WTC11 (cell line): ENCODE measurements at regions not wholly inside any gene's neighbourhood (a gene's known extent, or its start where the extent isn't known, plus 50 kb on each side); places are given as distances from the start of the nearest gene placed in this dataset.

ENCODE experiments used
- ATAC-seq: fragments of 200-7000 bp; cut with Tn5 transposase; 2 replicates; pipeline ENCODE4 v1.10.0; 2021; ENCODE audit warnings: mild to moderate bottlenecking, moderate library complexity
- CTCF ChIA-PET: fragments of 300-600 bp; sonication (Branson Sonifier 250); formaldehyde crosslinking; loops from one replicate; lab custom pipeline; 2021; ENCODE audit warnings: antibody characterized with exemption; lab: Charles Lee
- POLR2A ChIA-PET: fragments of 350-600 bp; sonication (Branson Sonifier 250); formaldehyde crosslinking; loops from one replicate; lab custom pipeline; 2021; ENCODE audit warnings: antibody characterized with exemption; lab: Charles Lee
- DNase-seq: peaks from one replicate; pipeline ENCODE4 v3.0.0; 2021; ENCODE audit warnings: low spot score
- H3K27ac Mint-ChIP-seq: 2 replicates; pipeline ENCODE4 v1.8.0; 2021; ENCODE audit warnings: mixed read lengths
- H3K27me3 Mint-ChIP-seq: 2 replicates; pipeline ENCODE4 v1.8.0; 2021; ENCODE audit warnings: low read depth, mild to moderate bottlenecking, moderate library complexity, mixed read lengths
- H3K36me3 Mint-ChIP-seq: 2 replicates; pipeline ENCODE4 v1.8.0; 2021; ENCODE audit warnings: mixed read lengths
- H3K4me1 Mint-ChIP-seq: 2 replicates; pipeline ENCODE4 v1.8.0; 2022; ENCODE audit warnings: mixed read lengths
- H3K4me3 Mint-ChIP-seq: 2 replicates; pipeline ENCODE4 v1.8.0; 2021; ENCODE audit warnings: mild to moderate bottlenecking, moderate library complexity, mixed read lengths
- H3K9me3 Mint-ChIP-seq: 2 replicates; pipeline ENCODE4 v1.8.0; 2021; ENCODE audit warnings: mixed read lengths
- E2F4 ChIP-seq: sonication (generic); formaldehyde crosslinking; IDR thresholded peaks from 2 replicates; pipeline ENCODE4 v1.8.1; 2022; ENCODE audit warnings: low read depth, mild to moderate bottlenecking, moderate library complexity, missing genetic modification reagents, borderline replicate concordance
- E2F5 ChIP-seq: sonication (generic); formaldehyde crosslinking; IDR thresholded peaks from 2 replicates; pipeline ENCODE4 v1.8.1; 2022; ENCODE audit warnings: mild to moderate bottlenecking, moderate library complexity, missing genetic modification reagents
- FOXJ3 ChIP-seq: sonication (generic); formaldehyde crosslinking; IDR thresholded peaks from 2 replicates; pipeline ENCODE4 v1.9.0; 2021; ENCODE audit warnings: missing genetic modification reagents, mild to moderate bottlenecking, borderline replicate concordance
- FOXP1 ChIP-seq: sonication (generic); formaldehyde crosslinking; IDR thresholded peaks from 2 replicates; pipeline ENCODE4 v1.8.0; 2022; ENCODE audit warnings: missing genetic modification reagents, mild to moderate bottlenecking, moderate library complexity, borderline replicate concordance
- FOXP4 ChIP-seq: sonication (generic); formaldehyde crosslinking; IDR thresholded peaks from 2 replicates; pipeline ENCODE4 v1.8.0; 2022; ENCODE audit warnings: mild to moderate bottlenecking, missing genetic modification reagents
- IRF1 ChIP-seq: sonication (generic); formaldehyde crosslinking; IDR thresholded peaks from 2 replicates; pipeline ENCODE4 v1.8.0; 2023; ENCODE audit warnings: missing genetic modification reagents
- MLX ChIP-seq: sonication (generic); formaldehyde crosslinking; IDR thresholded peaks from 2 replicates; pipeline ENCODE4 v1.8.1; 2023; ENCODE audit warnings: mild to moderate bottlenecking, missing genetic modification reagents, moderate library complexity
- MYBL2 ChIP-seq: sonication (generic); formaldehyde crosslinking; IDR thresholded peaks from 2 replicates; pipeline ENCODE4 v1.8.1; 2023; ENCODE audit warnings: mild to moderate bottlenecking, moderate library complexity, missing genetic modification reagents
- NFYB ChIP-seq: sonication (generic); formaldehyde crosslinking; conservative IDR thresholded peaks from 2 replicates; pipeline ENCODE4 v1.8.0; 2022; ENCODE audit warnings: low read depth, missing genetic modification reagents
- NR3C1 ChIP-seq: sonication (generic); formaldehyde crosslinking; conservative IDR thresholded peaks from 2 replicates; pipeline ENCODE4 v1.8.1; 2023; ENCODE audit warnings: low read depth, mild to moderate bottlenecking, missing genetic modification reagents
- PRDM15 ChIP-seq: sonication (generic); formaldehyde crosslinking; IDR thresholded peaks from 2 replicates; pipeline ENCODE4 v1.8.0; 2022; ENCODE audit warnings: missing genetic modification reagents
- PREB ChIP-seq: sonication (generic); formaldehyde crosslinking; IDR thresholded peaks from 2 replicates; pipeline ENCODE4 v1.8.1; 2022; ENCODE audit warnings: mild to moderate bottlenecking, missing genetic modification reagents, moderate library complexity, borderline replicate concordance
- PRRX2 ChIP-seq: fragments of 250-450 bp; sonication (Bioruptor Pico); IDR thresholded peaks from 2 replicates; pipeline ENCODE4 v1.8.0; 2021; ENCODE audit warnings: mild to moderate bottlenecking
- SP1 ChIP-seq: sonication (generic); formaldehyde crosslinking; conservative IDR thresholded peaks from 2 replicates; pipeline ENCODE4 v1.8.1; 2022; ENCODE audit warnings: missing genetic modification reagents
- STAT6 ChIP-seq: sonication (generic); formaldehyde crosslinking; conservative IDR thresholded peaks from 2 replicates; pipeline ENCODE4 v1.8.1; 2023; ENCODE audit warnings: mild to moderate bottlenecking, low read depth, missing genetic modification reagents, moderate library complexity
- ZNF281 ChIP-seq: sonication (generic); formaldehyde crosslinking; IDR thresholded peaks from 2 replicates; pipeline ENCODE4 v1.8.0; 2023; ENCODE audit warnings: mild to moderate bottlenecking, missing genetic modification reagents
- ZNF416 ChIP-seq: fragments of 250-450 bp; sonication (Bioruptor Pico); IDR thresholded peaks from 2 replicates; pipeline ENCODE4 v1.9.0; 2021; ENCODE audit warnings: mild to moderate bottlenecking, inconsistent platforms

- TF ChIP-seq ZNF281 (CRISPR knock-in tag): no peak
- no peak for TF ChIP-seq PRRX2 (CRISPR knock-in tag)
- TF ChIP-seq MLX (CRISPR knock-in tag): no peak
- TF ChIP-seq E2F5 (CRISPR knock-in tag): no peak
- TF ChIP-seq NFYB (CRISPR knock-in tag): no peak
- no peak for TF ChIP-seq E2F4 (CRISPR knock-in tag)
- TF ChIP-seq ZNF416: no peak
- TF ChIP-seq FOXJ3: no peak
These were observed 311.4 kb downstream of the TFAP2C start (continued) for GRCh38 chr20:56940466-56940865.

GRCh38 chr20:56941101-56941686, 312.1 kb downstream of the TFAP2C start:
- no peak overlapping the region for H3K27ac Mint-ChIP-seq
- H3K9me3 Mint-ChIP-seq: no peaks in the 10 kb centered on the region
- H3K36me3 Mint-ChIP-seq: no peaks in the 10 kb centered on the region
- ChIA-PET POLR2A (no interaction called here), CTCF (interaction anchor here (1.0 to 1.4 kb wide), 2 partner anchors 97 to 98 kb away, joined by 3 read pairs; no protein-coding TSS in a partner anchor)
- H3K4me3 Mint-ChIP-seq: no peak overlapping the region
- DNase-seq: no peak
- no peaks in the 10 kb centered on the region for H3K27me3 Mint-ChIP-seq
- no peaks in the 10 kb centered on the region for H3K4me1 Mint-ChIP-seq
- no peak for TF ChIP-seq PRDM15
- TF ChIP-seq PREB: no peak
- no peak for TF ChIP-seq SP1 (CRISPR knock-in tag)
- no peak for TF ChIP-seq FOXP1 (CRISPR knock-in tag)
- TF ChIP-seq MYBL2: no peak
- TF ChIP-seq IRF1 (CRISPR knock-in tag): no peak
- TF ChIP-seq STAT6 (CRISPR knock-in tag): no peak
- TF ChIP-seq FOXP4: no peak
- no peak for TF ChIP-seq NR3C1 (CRISPR knock-in tag)
- no peak for ATAC-seq
